ENCODE measurements at regions not wholly inside any gene's neighbourhood (a gene's known extent, or its start where the extent isn't known, plus 50 kb on each side); places are given as distances from the start of the nearest gene placed in this dataset.

DNA sequence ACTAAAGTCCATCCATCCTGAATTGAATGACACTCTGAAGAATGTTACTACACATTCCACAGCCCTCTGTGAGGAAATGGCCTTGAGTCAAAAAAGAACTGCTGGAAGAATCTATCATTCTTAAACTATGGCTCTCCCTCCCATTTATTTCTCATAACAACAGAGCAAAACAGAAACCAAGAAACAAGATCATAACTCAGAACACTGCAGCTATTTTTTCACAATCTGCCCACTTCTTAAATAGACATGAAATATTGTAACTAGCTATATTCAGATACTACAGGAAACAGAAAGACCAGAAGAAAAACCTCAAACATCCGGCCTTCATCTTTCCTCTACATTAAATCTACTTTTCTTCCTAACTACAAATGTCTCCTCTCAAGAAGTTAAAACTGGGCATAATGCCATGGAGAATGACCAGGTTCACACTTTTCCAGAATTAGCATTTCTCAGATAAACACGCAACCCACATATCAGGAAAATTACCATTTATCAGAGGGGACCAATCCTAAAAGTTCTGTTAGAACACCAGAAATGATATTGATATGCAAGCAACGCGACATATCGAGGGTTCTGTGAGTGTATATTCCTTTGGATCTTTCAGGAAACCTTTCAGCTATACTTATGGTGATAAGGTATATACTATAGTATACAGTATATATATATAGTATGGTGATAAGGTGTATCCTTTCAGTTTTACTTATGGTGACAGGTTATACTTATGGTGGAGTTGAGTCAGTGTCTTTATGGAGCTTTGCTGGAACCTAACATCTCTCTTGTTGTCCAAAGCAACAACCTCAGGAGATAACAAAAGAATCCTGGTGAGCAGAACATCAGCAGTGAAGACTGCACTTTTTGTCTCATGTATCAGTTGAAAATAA lies 60.4 kb upstream of the IRF2 start:
- peak; percentile 69 for TF ChIP-seq MTA2 (IDR thresholded peaks at IDR 0.05; ENCODE audit: low read depth)
- TF ChIP-seq, protein P1, sequence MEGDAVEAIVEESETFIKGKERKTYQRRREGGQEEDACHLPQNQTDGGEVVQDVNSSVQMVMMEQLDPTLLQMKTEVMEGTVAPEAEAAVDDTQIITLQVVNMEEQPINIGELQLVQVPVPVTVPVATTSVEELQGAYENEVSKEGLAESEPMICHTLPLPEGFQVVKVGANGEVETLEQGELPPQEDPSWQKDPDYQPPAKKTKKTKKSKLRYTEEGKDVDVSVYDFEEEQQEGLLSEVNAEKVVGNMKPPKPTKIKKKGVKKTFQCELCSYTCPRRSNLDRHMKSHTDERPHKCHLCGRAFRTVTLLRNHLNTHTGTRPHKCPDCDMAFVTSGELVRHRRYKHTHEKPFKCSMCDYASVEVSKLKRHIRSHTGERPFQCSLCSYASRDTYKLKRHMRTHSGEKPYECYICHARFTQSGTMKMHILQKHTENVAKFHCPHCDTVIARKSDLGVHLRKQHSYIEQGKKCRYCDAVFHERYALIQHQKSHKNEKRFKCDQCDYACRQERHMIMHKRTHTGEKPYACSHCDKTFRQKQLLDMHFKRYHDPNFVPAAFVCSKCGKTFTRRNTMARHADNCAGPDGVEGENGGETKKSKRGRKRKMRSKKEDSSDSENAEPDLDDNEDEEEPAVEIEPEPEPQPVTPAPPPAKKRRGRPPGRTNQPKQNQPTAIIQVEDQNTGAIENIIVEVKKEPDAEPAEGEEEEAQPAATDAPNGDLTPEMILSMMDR (IDR thresholded peaks at IDR 0.05 in 2 of 3, conservative IDR thresholded peaks at IDR 0.05 in 1 of 3; ENCODE audit: control insufficient read depth in 2 of 3, extremely low read depth in 1 of 3, insufficient read depth in 1 of 3, low read depth in 3 of 3, low read length in 3 of 3), result no peak
- 0 out of 2 replicates have a peak, but pooled peaks have one; percentile 32 for TF ChIP-seq STAT3 (IDR thresholded peaks at IDR 0.05; ENCODE audit: low read depth, low read length)
- TF ChIP-seq POLR2AphosphoS2 (IDR thresholded peaks at IDR 0.05; ENCODE audit: low read depth, low read length), result no peak
- TF ChIP-seq, protein P2, sequence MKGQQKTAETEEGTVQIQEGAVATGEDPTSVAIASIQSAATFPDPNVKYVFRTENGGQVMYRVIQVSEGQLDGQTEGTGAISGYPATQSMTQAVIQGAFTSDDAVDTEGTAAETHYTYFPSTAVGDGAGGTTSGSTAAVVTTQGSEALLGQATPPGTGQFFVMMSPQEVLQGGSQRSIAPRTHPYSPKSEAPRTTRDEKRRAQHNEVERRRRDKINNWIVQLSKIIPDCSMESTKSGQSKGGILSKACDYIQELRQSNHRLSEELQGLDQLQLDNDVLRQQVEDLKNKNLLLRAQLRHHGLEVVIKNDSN (IDR thresholded peaks at IDR 0.05; ENCODE audit: borderline replicate concordance, extremely low read length, insufficient read depth, low read depth, low read length), result no peak
- no peak for TF ChIP-seq NR2C2 (IDR thresholded peaks at IDR 0.05; ENCODE audit: borderline replicate concordance, control insufficient read depth, insufficient read length, low read depth)
- no peak for TF ChIP-seq MYC (IDR thresholded peaks at IDR 0.05; ENCODE audit: insufficient read depth, insufficient read length, insufficient replicate concordance, low read length, severe bottlenecking)
- TF ChIP-seq, protein P3, sequence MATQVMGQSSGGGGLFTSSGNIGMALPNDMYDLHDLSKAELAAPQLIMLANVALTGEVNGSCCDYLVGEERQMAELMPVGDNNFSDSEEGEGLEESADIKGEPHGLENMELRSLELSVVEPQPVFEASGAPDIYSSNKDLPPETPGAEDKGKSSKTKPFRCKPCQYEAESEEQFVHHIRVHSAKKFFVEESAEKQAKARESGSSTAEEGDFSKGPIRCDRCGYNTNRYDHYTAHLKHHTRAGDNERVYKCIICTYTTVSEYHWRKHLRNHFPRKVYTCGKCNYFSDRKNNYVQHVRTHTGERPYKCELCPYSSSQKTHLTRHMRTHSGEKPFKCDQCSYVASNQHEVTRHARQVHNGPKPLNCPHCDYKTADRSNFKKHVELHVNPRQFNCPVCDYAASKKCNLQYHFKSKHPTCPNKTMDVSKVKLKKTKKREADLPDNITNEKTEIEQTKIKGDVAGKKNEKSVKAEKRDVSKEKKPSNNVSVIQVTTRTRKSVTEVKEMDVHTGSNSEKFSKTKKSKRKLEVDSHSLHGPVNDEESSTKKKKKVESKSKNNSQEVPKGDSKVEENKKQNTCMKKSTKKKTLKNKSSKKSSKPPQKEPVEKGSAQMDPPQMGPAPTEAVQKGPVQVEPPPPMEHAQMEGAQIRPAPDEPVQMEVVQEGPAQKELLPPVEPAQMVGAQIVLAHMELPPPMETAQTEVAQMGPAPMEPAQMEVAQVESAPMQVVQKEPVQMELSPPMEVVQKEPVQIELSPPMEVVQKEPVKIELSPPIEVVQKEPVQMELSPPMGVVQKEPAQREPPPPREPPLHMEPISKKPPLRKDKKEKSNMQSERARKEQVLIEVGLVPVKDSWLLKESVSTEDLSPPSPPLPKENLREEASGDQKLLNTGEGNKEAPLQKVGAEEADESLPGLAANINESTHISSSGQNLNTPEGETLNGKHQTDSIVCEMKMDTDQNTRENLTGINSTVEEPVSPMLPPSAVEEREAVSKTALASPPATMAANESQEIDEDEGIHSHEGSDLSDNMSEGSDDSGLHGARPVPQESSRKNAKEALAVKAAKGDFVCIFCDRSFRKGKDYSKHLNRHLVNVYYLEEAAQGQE (IDR thresholded peaks at IDR 0.05; ENCODE audit: low read depth, low read length), result no peak
- no peak for TF ChIP-seq POLR2A (IDR thresholded peaks at IDR 0.05; ENCODE audit: low read depth, low read length)
- TF ChIP-seq EGR1 (IDR thresholded peaks at IDR 0.05; ENCODE audit: borderline replicate concordance in 1 of 2, low read depth in 2 of 2, low read length in 2 of 2), result no peak

Data from GM12878 (cell line).